CD4-positive, alpha-beta T cell treated with Interleukin-17A for 1 hour (primary cell): ENCODE measurements at regions not wholly inside any gene's neighbourhood (a gene's known extent, or its start where the extent isn't known, plus 50 kb on each side); places are given as distances from the start of the nearest gene placed in this dataset.
"Not testable (repeated sequence)": the region's sequence is repeated elsewhere in the genome, so short reads cannot be mapped to it uniquely, and the experiment has no call there.

Experiments used
- DNase-seq: peaks from one replicate; pipeline ENCODE4 v3.0.0-alpha.2; 2020

- DNase-seq: no peak
Observed at GRCh38 chr5:58294598-58295305, 165.1 kb downstream of the PLK2 start.

- not testable (repeated sequence) for DNase-seq
Observed at GRCh38 chr5:58288275-58288674, 171.6 kb downstream of the PLK2 start.

- DNase-seq: no peak
Observed at GRCh38 chr5:58286741-58287140, 173.1 kb downstream of the PLK2 start.

GRCh38 chr5:58285900-58286299, 174.0 kb downstream of the PLK2 start:
- no peak for DNase-seq

GRCh38 chr5:58284886-58285285, 175.0 kb downstream of the PLK2 start:
- no peak for DNase-seq

GRCh38 chr5:58281189-58281588, 178.7 kb downstream of the PLK2 start:
- no peak for DNase-seq

GRCh38 chr5:58279259-58279658, 180.6 kb downstream of the PLK2 start:
- DNase-seq: no peak

- DNase-seq: no peak
Observed at GRCh38 chr5:58276431-58276830, 183.5 kb downstream of the PLK2 start.

- no peak for DNase-seq
Observed at GRCh38 chr5:58275516-58275915, 184.4 kb downstream of the PLK2 start.

GRCh38 chr5:58274191-58274590, 185.7 kb downstream of the PLK2 start:
- no peak for DNase-seq

GRCh38 chr5:58273711-58274110, 186.2 kb downstream of the PLK2 start:
- no peak for DNase-seq

GRCh38 chr5:58268268-58268667, 191.6 kb downstream of the PLK2 start:
- no peak for DNase-seq

- DNase-seq: no peak
Observed at GRCh38 chr5:58266402-58266801, 193.5 kb downstream of the PLK2 start.

GRCh38 chr5:58265246-58265930, 194.5 kb downstream of the PLK2 start:
- DNase-seq: no peak

GRCh38 chr5:58264276-58264675, 195.6 kb downstream of the PLK2 start:
- DNase-seq: no peak

- no peak for DNase-seq
Observed at GRCh38 chr5:58263296-58263695, 196.6 kb downstream of the PLK2 start.

- no peak for DNase-seq
Observed at GRCh38 chr5:58262226-58262625, 197.7 kb downstream of the PLK2 start.

GRCh38 chr5:58261605-58262004, 198.3 kb downstream of the PLK2 start:
- no peak for DNase-seq

- no peak for DNase-seq
Observed at GRCh38 chr5:58260243-58260642, 199.6 kb downstream of the PLK2 start.

- no peak for DNase-seq
Observed at GRCh38 chr5:58259685-58260152, 200.2 kb downstream of the PLK2 start.

- DNase-seq: no peak
Observed at GRCh38 chr5:58258984-58259684, 200.8 kb downstream of the PLK2 start.

GRCh38 chr5:58255970-58256369, 203.9 kb downstream of the PLK2 start:
- no peak for DNase-seq

GRCh38 chr5:58255386-58255785, 204.5 kb downstream of the PLK2 start:
- DNase-seq: no peak

- DNase-seq: no peak
Observed at GRCh38 chr5:58248221-58248620, 211.7 kb downstream of the PLK2 start.
